ENCODE measurements at regions not wholly inside any gene's neighbourhood (a gene's known extent, or its start where the extent isn't known, plus 50 kb on each side); places are given as distances from the start of the nearest gene placed in this dataset.
A peak's percentile ranks its signal among the peaks of the same experiment; 100 is the strongest.
"Not testable (repeated sequence)": the region's sequence is repeated elsewhere in the genome, so short reads cannot be mapped to it uniquely, and the experiment has no call there.

GRCh38 chr7:55694484-55694883 lies 122.2 kb upstream of the VOPP1 start:
- H3K4ac ChIP-seq (ENCODE audit: low read depth, low read length); H3T11ph ChIP-seq (ENCODE audit: low read length); H2AFZ ChIP-seq (ENCODE audit: low read length); H2BK120ac ChIP-seq (ENCODE audit: low read depth, low read length, poor library complexity, severe bottlenecking); H3K18ac ChIP-seq (ENCODE audit: insufficient read length, low read depth, low read length); H3K27me3 ChIP-seq (ENCODE audit: insufficient read depth, low read length); H4K5ac ChIP-seq (ENCODE audit: insufficient read length, low read depth, low read length); H2BK5ac ChIP-seq (ENCODE audit: insufficient read length, low read length); H4K20me1 ChIP-seq (ENCODE audit: control insufficient read depth, insufficient read depth, insufficient read length); H3K4me1 Mint-ChIP-seq; H3K23me2 ChIP-seq (ENCODE audit: insufficient read length, low read depth, low read length, poor library complexity, severe bottlenecking); H2AK5ac ChIP-seq (ENCODE audit: insufficient read length, low read length); H3K4me2 ChIP-seq (ENCODE audit: insufficient read depth, insufficient read length, low read length); H3K56ac ChIP-seq (ENCODE audit: insufficient read length, low read depth, low read length); H3K4me1 ChIP-seq (ENCODE audit: insufficient read depth, low read length); H2BK12ac ChIP-seq (ENCODE audit: insufficient read length, low read depth, low read length); H3K27ac ChIP-seq (ENCODE audit: insufficient read length, low read depth, low read length); H3K9me3 Mint-ChIP-seq; H3K27ac Mint-ChIP-seq; DNase-seq; H3K4me3 Mint-ChIP-seq; H4K8ac ChIP-seq (replicated peaks; ENCODE audit: insufficient read length, low read depth, low read length); H3K9me3 ChIP-seq (ENCODE audit: control insufficient read depth, low read depth, low read length); H3K14ac ChIP-seq (ENCODE audit: insufficient read depth, low read length); H3K79me1 ChIP-seq (ENCODE audit: insufficient read depth, low read depth, low read length, poor library complexity, severe bottlenecking); H4K91ac ChIP-seq (ENCODE audit: insufficient read length, low read depth, low read length); H3K36me3 Mint-ChIP-seq (ENCODE audit: insufficient read depth in 1 of 3, low read depth in 3 of 3); H3K79me2 ChIP-seq (ENCODE audit: insufficient read depth, low read length); H3K27me3 Mint-ChIP-seq (ENCODE audit: low read depth); H3K9ac ChIP-seq (ENCODE audit: extremely low read depth, insufficient read length, low read length); H2BK15ac ChIP-seq (ENCODE audit: low read depth, low read length); H2BK20ac ChIP-seq (ENCODE audit: low read depth, low read length, poor library complexity, severe bottlenecking); H3K23ac ChIP-seq (ENCODE audit: insufficient read length, low read depth, low read length): not testable (repeated sequence)
- WGBS (ENCODE audit: extremely low coverage, insufficient read length, low lambda C conversion rate), result no CpG with 5 or more reads among the region's 5 CpGs

GRCh38 chr7:55688684-55689681 lies 116.7 kb upstream of the VOPP1 start:
- not testable (repeated sequence) for H2BK120ac ChIP-seq (ENCODE audit: low read depth, low read length, poor library complexity, severe bottlenecking); H3K23ac ChIP-seq (ENCODE audit: insufficient read length, low read depth, low read length); H3K4ac ChIP-seq (ENCODE audit: low read depth, low read length); H2BK15ac ChIP-seq (ENCODE audit: low read depth, low read length); H3K14ac ChIP-seq (ENCODE audit: insufficient read depth, low read length); H3K79me1 ChIP-seq (ENCODE audit: insufficient read depth, low read depth, low read length, poor library complexity, severe bottlenecking); H2BK20ac ChIP-seq (ENCODE audit: low read depth, low read length, poor library complexity, severe bottlenecking); H3K23me2 ChIP-seq (ENCODE audit: insufficient read length, low read depth, low read length, poor library complexity, severe bottlenecking); H4K91ac ChIP-seq (ENCODE audit: insufficient read length, low read depth, low read length); H3T11ph ChIP-seq (ENCODE audit: low read length); H2BK12ac ChIP-seq (ENCODE audit: insufficient read length, low read depth, low read length); H3K56ac ChIP-seq (ENCODE audit: insufficient read length, low read depth, low read length); H3K79me2 ChIP-seq (ENCODE audit: insufficient read depth, low read length); H2BK5ac ChIP-seq (ENCODE audit: insufficient read length, low read length); H3K27me3 Mint-ChIP-seq (ENCODE audit: low read depth); H3K18ac ChIP-seq (ENCODE audit: insufficient read length, low read depth, low read length); H3K9me3 ChIP-seq (ENCODE audit: control insufficient read depth, low read depth, low read length); H4K20me1 ChIP-seq (ENCODE audit: control insufficient read depth, insufficient read depth, insufficient read length); H3K9me3 Mint-ChIP-seq; H3K36me3 Mint-ChIP-seq (ENCODE audit: insufficient read depth in 1 of 3, low read depth in 3 of 3); H3K27ac ChIP-seq (ENCODE audit: insufficient read length, low read depth, low read length); H3K4me1 ChIP-seq (ENCODE audit: insufficient read depth, low read length); H4K5ac ChIP-seq (ENCODE audit: insufficient read length, low read depth, low read length); DNase-seq; H4K8ac ChIP-seq (replicated peaks; ENCODE audit: insufficient read length, low read depth, low read length); H3K9ac ChIP-seq (ENCODE audit: extremely low read depth, insufficient read length, low read length); H3K27me3 ChIP-seq (ENCODE audit: insufficient read depth, low read length); H2AK5ac ChIP-seq (ENCODE audit: insufficient read length, low read length)
- H3K27ac Mint-ChIP-seq, result peak overlapping the region in 1 of 3 experiments; percentile 35; a peak in 1 of 7 replicates
- H3K4me1 Mint-ChIP-seq, result peaks cover 7 to 12% of the 10 kb centered on the region in 2 experiments
- no CpG with 5 or more reads among the region's 17 CpGs for WGBS (ENCODE audit: extremely low coverage, insufficient read length, low lambda C conversion rate)
- peak overlapping the region; percentile 12 for H3K4me2 ChIP-seq (ENCODE audit: insufficient read depth, insufficient read length, low read length)
- peak overlapping the region; percentile 42 for H2AFZ ChIP-seq (ENCODE audit: low read length)
- peak overlapping the region in 1 of 2 experiments; percentile 42; a peak in 1 of 5 replicates for H3K4me3 Mint-ChIP-seq
